Lung (tissue), 11 donors: ENCODE measurements at regions not wholly inside any gene's neighbourhood (a gene's known extent, or its start where the extent isn't known, plus 50 kb on each side); places are given as distances from the start of the nearest gene placed in this dataset.

Experiments used
- ATAC-seq: fragments of 200-7000 bp; cut with Tn5 transposase; one replicate; pipeline ENCODE4 v1.9.1; 2020; ENCODE audit warnings: moderate number of reproducible peaks; ENCODE audit not compliant: insufficient read depth, low FRiP score
- DNase-seq, 3 donors: peaks; one replicate each; pipeline ENCODE4 v3.0.0-alpha.2; 2013 to 2017
- H3K27ac ChIP-seq, 2 donors: one replicate each; pipeline ENCODE4 v1.5.1; 2013; ENCODE audit warnings: mild to moderate bottlenecking in 2 of 2, moderate library complexity in 2 of 2, control low read depth in 1 of 2, inconsistent platforms in 1 of 2, low read depth in 1 of 2, low read length in 1 of 2
- H3K27me3 ChIP-seq, 3 donors: one replicate each; pipeline ENCODE4 v1.5.1; 2013; ENCODE audit warnings: low read length in 2 of 3; ENCODE audit not compliant: control insufficient read depth in 3 of 3, insufficient read depth in 3 of 3
- H3K36me3 ChIP-seq, 4 donors: one replicate each; pipeline ENCODE4 v1.5.1; 2013; ENCODE audit warnings: low read length in 4 of 4, mild to moderate bottlenecking in 1 of 4, moderate library complexity in 1 of 4; ENCODE audit not compliant: control insufficient read depth in 4 of 4, insufficient read depth in 4 of 4
- H3K4me1 ChIP-seq, 5 donors: one replicate each; pipeline ENCODE4 v1.5.1; 2013; ENCODE audit warnings: low read length in 5 of 5, mild to moderate bottlenecking in 2 of 5, moderate library complexity in 1 of 5; ENCODE audit not compliant: control insufficient read depth in 5 of 5, insufficient read depth in 5 of 5
- H3K4me3 ChIP-seq: one replicate; pipeline ENCODE4 v1.5.1; 2013; ENCODE audit warnings: mild to moderate bottlenecking, control low read depth, moderate library complexity
- H3K9ac ChIP-seq, 2 donors: one replicate each; pipeline ENCODE4 v1.5.1; 2013; ENCODE audit warnings: low read length in 2 of 2, control low read depth in 1 of 2; ENCODE audit not compliant: insufficient read depth in 1 of 2
- H3K9me3 ChIP-seq, 4 donors: one replicate each; pipeline ENCODE4 v1.5.1; 2013; ENCODE audit warnings: low read length in 3 of 4, mild to moderate bottlenecking in 1 of 4, moderate library complexity in 1 of 4; ENCODE audit not compliant: control insufficient read depth in 4 of 4, insufficient read depth in 3 of 4
- CTCF ChIP-seq: IDR thresholded peaks from 2 replicates; pipeline ENCODE4 v1.5.1; 2012; ENCODE audit warnings: mild to moderate bottlenecking; ENCODE audit errors: control extremely low read depth, extremely low read depth
- WGBS, 2 donors: extraction: QIAGEN DNeasy Blood & Tissue Kit; methylation state at CpG; one replicate each; pipeline ENCODE4 v1.1.7; 2013; 5-methylcytosine and 5-hydroxymethylcytosine counted together
- donor health status: control.
- donor health status: control.
- donor health status: Bipolar disorder and iron deficiency.
- donor health status: healthy.
- donor health status: DM: yes; HTN: yes; CAD: no.

GRCh38 chr16:13307255-13307654 lies 405.9 kb downstream of the SHISA9 start:
- 23 to 42% methylated on average over 4 of the region's 4 CpGs for WGBS, 2 donors
- no peaks in the 10 kb centered on the region for H3K36me3 ChIP-seq
- ATAC-seq (no peak), DNase-seq (no peak)
- no peaks in the 10 kb centered on the region for H3K4me1 ChIP-seq
- TF ChIP-seq CTCF = no peak
- H3K27me3 ChIP-seq = no peaks in the 10 kb centered on the region
- no peak overlapping the region for H3K9ac ChIP-seq
- peaks cover 0 to 2% (median 0%) of the 10 kb centered on the region in 4 donors for H3K9me3 ChIP-seq
- H3K27ac ChIP-seq = no peak overlapping the region
- no peak overlapping the region for H3K4me3 ChIP-seq

GRCh38 chr16:13307851-13308250 lies 406.5 kb downstream of the SHISA9 start:
- no peak overlapping the region for H3K4me3 ChIP-seq
- WGBS, 2 donors = 92 to 94% methylated on average over 5 of the region's 5 CpGs
- no peak for DNase-seq
- no peaks in the 10 kb centered on the region for H3K4me1 ChIP-seq
- ATAC-seq = no peak
- H3K9me3 ChIP-seq = peaks cover 0 to 2% (median 0%) of the 10 kb centered on the region in 4 donors
- H3K36me3 ChIP-seq = no peaks in the 10 kb centered on the region
- H3K27me3 ChIP-seq = no peaks in the 10 kb centered on the region
- H3K27ac ChIP-seq = no peak overlapping the region
- no peak overlapping the region for H3K9ac ChIP-seq
- TF ChIP-seq CTCF = no peak

- no peak for ATAC-seq
- Histone ChIP-seq H3K27me3 (no peaks in the 10 kb centered on the region), H3K9ac (no peak overlapping the region), H3K36me3 (no peaks in the 10 kb centered on the region), H3K4me3 (no peak overlapping the region), H3K9me3 (peaks cover 0 to 2% (median 0%) of the 10 kb centered on the region in 4 donors), H3K4me1 (no peaks in the 10 kb centered on the region), H3K27ac (no peak overlapping the region)
- TF ChIP-seq CTCF = no peak
- DNase-seq = no peak
- WGBS, 2 donors = 83 to 89% methylated on average over 1 of the region's 1 CpG
Observed at GRCh38 chr16:13312063-13312462, 410.7 kb downstream of the SHISA9 start.

- DNase-seq (no peak), ATAC-seq (no peak)
- no peak for TF ChIP-seq CTCF
- Histone ChIP-seq H3K4me3 (no peak overlapping the region), H3K9me3 (peaks cover 0 to 2% (median 0%) of the 10 kb centered on the region in 4 donors), H3K27me3 (no peaks in the 10 kb centered on the region), H3K9ac (no peak overlapping the region), H3K36me3 (no peaks in the 10 kb centered on the region), H3K4me1 (no peaks in the 10 kb centered on the region), H3K27ac (no peak overlapping the region)
Observed at GRCh38 chr16:13313351-13313750, 412.0 kb downstream of the SHISA9 start.
